GM12892 (cell line): ENCODE measurements at regions not wholly inside any gene's neighbourhood (a gene's known extent, or its start where the extent isn't known, plus 50 kb on each side); places are given as distances from the start of the nearest gene placed in this dataset.

Experiments
- POLR2AphosphoS5 ChIP-seq: IDR thresholded peaks from 2 replicates; pipeline ENCODE4 v1.6.1; 2011; ENCODE audit warnings: low read depth, low read length, control low read depth
- TAF1 ChIP-seq: IDR thresholded peaks from 2 replicates; pipeline ENCODE4 v1.6.1; 2011; ENCODE audit warnings: low read depth, mild to moderate bottlenecking, control low read depth, low read length, borderline replicate concordance

DNA sequence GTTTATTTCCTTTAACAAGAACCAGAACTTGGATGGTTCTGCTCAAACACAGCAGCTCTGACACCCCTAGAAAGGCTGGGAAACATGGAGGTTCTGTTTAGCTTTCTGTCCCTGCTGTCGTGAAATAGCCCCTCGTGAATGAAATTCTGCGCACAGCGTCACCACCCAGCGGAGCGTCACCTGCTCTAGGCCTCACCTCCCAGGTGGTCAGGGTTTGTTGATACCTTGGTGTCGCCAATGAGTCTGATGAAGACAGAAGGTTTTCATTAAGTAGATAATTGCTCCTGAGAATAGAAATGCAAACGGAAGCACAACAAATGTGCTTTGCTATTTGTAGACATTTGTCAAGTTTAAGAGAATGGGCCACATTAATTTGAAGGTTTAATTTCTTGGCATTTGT, 135.1 kb downstream of the EDN3 start:
- no peak for TF ChIP-seq TAF1
- no peak for TF ChIP-seq POLR2AphosphoS5
